ENCODE measurements at regions not wholly inside any gene's neighbourhood (a gene's known extent, or its start where the extent isn't known, plus 50 kb on each side); places are given as distances from the start of the nearest gene placed in this dataset.

DNA sequence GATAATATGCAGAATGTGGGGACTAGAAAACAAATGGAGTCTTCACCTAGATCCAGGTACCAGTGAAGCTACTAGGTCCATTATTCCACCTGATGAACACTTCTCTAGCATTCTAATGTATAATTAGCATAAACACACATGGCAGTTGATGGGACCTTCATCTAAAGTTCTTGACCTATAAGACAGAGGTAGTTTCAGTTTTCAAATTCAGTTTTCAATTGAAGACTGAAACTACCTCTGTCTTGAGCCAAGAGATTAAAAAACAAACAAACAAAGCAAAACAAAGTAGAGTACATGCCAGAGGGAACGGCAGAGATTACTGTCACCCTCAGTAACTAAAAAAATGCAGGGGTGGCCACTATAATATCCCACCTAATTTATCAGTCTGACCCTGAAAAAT lies 199.9 kb upstream of the NEIL3 start:
- no peak for DNase-seq
- H3K4me1 ChIP-seq (ENCODE audit: control insufficient read depth in 2 of 3, insufficient read depth in 2 of 3, low read depth in 1 of 3, low read length in 3 of 3): no peaks in the 10 kb centered on the region
- FAIRE-seq: no peak
- H3K27ac ChIP-seq (ENCODE audit: low read depth in 2 of 2, low read length in 2 of 2): no peak overlapping the region
- no peaks in the 10 kb centered on the region for H3K27me3 ChIP-seq (ENCODE audit: control insufficient read depth, insufficient read depth, low read length)
- intact Hi-C loops (cut with DNase I): no loop called here
- no peak overlapping the region for H3K9ac ChIP-seq (ENCODE audit: low read length in 3 of 3)
- no peaks in the 10 kb centered on the region for H3K36me3 ChIP-seq (ENCODE audit: control insufficient read depth in 2 of 3, insufficient read depth in 3 of 3, low read length in 3 of 3)
- TF ChIP-seq, protein P1, sequence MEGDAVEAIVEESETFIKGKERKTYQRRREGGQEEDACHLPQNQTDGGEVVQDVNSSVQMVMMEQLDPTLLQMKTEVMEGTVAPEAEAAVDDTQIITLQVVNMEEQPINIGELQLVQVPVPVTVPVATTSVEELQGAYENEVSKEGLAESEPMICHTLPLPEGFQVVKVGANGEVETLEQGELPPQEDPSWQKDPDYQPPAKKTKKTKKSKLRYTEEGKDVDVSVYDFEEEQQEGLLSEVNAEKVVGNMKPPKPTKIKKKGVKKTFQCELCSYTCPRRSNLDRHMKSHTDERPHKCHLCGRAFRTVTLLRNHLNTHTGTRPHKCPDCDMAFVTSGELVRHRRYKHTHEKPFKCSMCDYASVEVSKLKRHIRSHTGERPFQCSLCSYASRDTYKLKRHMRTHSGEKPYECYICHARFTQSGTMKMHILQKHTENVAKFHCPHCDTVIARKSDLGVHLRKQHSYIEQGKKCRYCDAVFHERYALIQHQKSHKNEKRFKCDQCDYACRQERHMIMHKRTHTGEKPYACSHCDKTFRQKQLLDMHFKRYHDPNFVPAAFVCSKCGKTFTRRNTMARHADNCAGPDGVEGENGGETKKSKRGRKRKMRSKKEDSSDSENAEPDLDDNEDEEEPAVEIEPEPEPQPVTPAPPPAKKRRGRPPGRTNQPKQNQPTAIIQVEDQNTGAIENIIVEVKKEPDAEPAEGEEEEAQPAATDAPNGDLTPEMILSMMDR (IDR thresholded peaks at IDR 0.05; ENCODE audit: borderline replicate concordance, extremely low read depth, insufficient read depth): no peak
- H3K9me3 ChIP-seq (ENCODE audit: control insufficient read depth in 2 of 3, insufficient read depth in 1 of 3, low read length in 3 of 3): no peaks in the 10 kb centered on the region
- no peak overlapping the region for H3K4me3 ChIP-seq (ENCODE audit: low read length in 3 of 3)

DNA sequence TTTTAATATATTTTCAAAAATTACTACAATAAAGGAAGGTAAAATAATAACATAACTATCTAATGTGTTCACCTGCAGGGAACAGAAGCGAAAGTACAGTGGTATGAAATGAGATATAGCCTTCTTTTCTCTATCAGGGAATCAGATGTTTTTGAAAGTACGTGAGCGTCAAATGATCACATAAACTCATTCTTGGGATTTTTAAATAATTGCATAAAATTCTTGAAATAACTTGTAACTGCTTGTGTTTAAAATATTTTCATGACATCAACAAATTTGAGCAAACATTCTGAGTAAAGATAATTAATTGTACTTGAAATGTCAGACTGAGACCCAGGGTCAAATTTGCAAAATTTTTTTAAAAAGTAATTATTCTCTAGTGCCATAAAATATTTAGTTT lies 193.5 kb upstream of the NEIL3 start:
- H3K4me1 ChIP-seq (ENCODE audit: control insufficient read depth in 2 of 3, insufficient read depth in 2 of 3, low read depth in 1 of 3, low read length in 3 of 3): no peaks in the 10 kb centered on the region
- H3K27ac ChIP-seq (ENCODE audit: low read depth in 2 of 2, low read length in 2 of 2): no peak overlapping the region
- no peak overlapping the region for H3K4me3 ChIP-seq (ENCODE audit: low read length in 3 of 3)
- FAIRE-seq: peak; percentile 30
- TF ChIP-seq, protein P1 (IDR thresholded peaks at IDR 0.05; ENCODE audit: borderline replicate concordance, extremely low read depth, insufficient read depth): no peak
- H3K9ac ChIP-seq (ENCODE audit: low read length in 3 of 3): no peak overlapping the region
- no peak for DNase-seq
- no peaks in the 10 kb centered on the region for H3K27me3 ChIP-seq (ENCODE audit: control insufficient read depth, insufficient read depth, low read length)
- H3K9me3 ChIP-seq (ENCODE audit: control insufficient read depth in 2 of 3, insufficient read depth in 1 of 3, low read length in 3 of 3): peaks cover 0 to 4% (median 0%) of the 10 kb centered on the region in 3 donors
- no peaks in the 10 kb centered on the region for H3K36me3 ChIP-seq (ENCODE audit: control insufficient read depth in 2 of 3, insufficient read depth in 3 of 3, low read length in 3 of 3)
- intact Hi-C loops (cut with DNase I): no loop called here

DNA sequence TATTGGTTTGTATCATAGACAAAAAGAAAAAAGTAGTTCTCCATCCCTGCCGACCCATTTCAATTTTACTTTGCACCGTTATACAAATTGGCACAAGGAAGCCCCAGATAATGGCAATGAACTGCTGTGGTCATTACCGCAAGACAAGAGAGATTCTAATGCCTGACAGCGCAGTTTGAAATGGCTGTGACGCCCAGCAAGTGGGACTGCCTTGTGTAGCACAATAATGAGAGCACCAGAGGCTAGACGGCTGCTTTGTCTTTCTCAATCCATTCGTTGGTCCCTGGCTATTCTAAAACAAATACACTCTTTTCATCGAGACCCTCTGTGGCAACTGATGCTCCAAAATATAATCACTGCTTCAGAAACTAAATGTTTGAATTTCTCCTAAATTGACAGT lies 192.4 kb upstream of the NEIL3 start:
- Histone ChIP-seq H3K27me3 (ENCODE audit: control insufficient read depth, insufficient read depth, low read length) (no peaks in the 10 kb centered on the region), H3K36me3 (ENCODE audit: control insufficient read depth in 2 of 3, insufficient read depth in 3 of 3, low read length in 3 of 3) (no peaks in the 10 kb centered on the region), H3K4me1 (ENCODE audit: control insufficient read depth in 2 of 3, insufficient read depth in 2 of 3, low read depth in 1 of 3, low read length in 3 of 3) (no peaks in the 10 kb centered on the region), H3K9me3 (ENCODE audit: control insufficient read depth in 2 of 3, insufficient read depth in 1 of 3, low read length in 3 of 3) (peaks cover 0 to 4% (median 0%) of the 10 kb centered on the region in 3 donors), H3K27ac (ENCODE audit: low read depth in 2 of 2, low read length in 2 of 2) (no peak overlapping the region), H3K4me3 (ENCODE audit: low read length in 3 of 3) (no peak overlapping the region), H3K9ac (ENCODE audit: low read length in 3 of 3) (no peak overlapping the region)
- no peak for FAIRE-seq
- no peak for DNase-seq
- intact Hi-C loops (cut with DNase I): no loop called here
- TF ChIP-seq, protein P1 (IDR thresholded peaks at IDR 0.05; ENCODE audit: borderline replicate concordance, extremely low read depth, insufficient read depth): no peak

DNA sequence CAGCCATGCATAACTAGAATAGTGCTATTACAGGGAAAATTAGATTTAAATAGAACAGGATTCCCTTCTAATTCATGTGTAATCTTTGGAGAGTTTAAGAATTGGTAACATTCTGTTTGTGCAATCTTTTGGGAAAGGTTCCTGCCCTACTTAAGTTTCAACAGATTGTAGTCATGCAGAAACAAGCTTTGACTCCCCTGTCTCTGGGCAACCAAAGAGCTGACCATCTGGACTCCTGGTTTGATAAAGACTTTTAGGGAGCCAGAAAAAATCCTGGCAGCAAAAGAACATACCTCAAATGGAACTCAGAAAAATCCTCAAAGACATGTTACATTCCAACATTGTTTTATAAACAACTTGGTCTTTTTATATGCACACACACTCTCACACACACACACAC lies 191.1 kb upstream of the NEIL3 start:
- intact Hi-C loops (cut with DNase I): no loop called here

More for the DNA sequence above, 191.1 kb upstream of the NEIL3 start:
- Histone ChIP-seq H3K27me3 (ENCODE audit: control insufficient read depth, insufficient read depth, low read length) (no peaks in the 10 kb centered on the region), H3K4me1 (ENCODE audit: control insufficient read depth in 2 of 3, insufficient read depth in 2 of 3, low read depth in 1 of 3, low read length in 3 of 3) (no peaks in the 10 kb centered on the region), H3K27ac (ENCODE audit: low read depth in 2 of 2, low read length in 2 of 2) (no peak overlapping the region), H3K9ac (ENCODE audit: low read length in 3 of 3) (no peak overlapping the region), H3K4me3 (ENCODE audit: low read length in 3 of 3) (no peak overlapping the region), H3K9me3 (ENCODE audit: control insufficient read depth in 2 of 3, insufficient read depth in 1 of 3, low read length in 3 of 3) (peaks cover 0 to 4% (median 0%) of the 10 kb centered on the region in 3 donors), H3K36me3 (ENCODE audit: control insufficient read depth in 2 of 3, insufficient read depth in 3 of 3, low read length in 3 of 3) (no peaks in the 10 kb centered on the region)
- FAIRE-seq (no peak), DNase-seq (peak in 1 of 5 donors; percentile 14)
- TF ChIP-seq, protein P1 (IDR thresholded peaks at IDR 0.05; ENCODE audit: borderline replicate concordance, extremely low read depth, insufficient read depth): no peak
